ENCODE measurements at regions not wholly inside any gene's neighbourhood (a gene's known extent, or its start where the extent isn't known, plus 50 kb on each side); places are given as distances from the start of the nearest gene placed in this dataset.

DNA sequence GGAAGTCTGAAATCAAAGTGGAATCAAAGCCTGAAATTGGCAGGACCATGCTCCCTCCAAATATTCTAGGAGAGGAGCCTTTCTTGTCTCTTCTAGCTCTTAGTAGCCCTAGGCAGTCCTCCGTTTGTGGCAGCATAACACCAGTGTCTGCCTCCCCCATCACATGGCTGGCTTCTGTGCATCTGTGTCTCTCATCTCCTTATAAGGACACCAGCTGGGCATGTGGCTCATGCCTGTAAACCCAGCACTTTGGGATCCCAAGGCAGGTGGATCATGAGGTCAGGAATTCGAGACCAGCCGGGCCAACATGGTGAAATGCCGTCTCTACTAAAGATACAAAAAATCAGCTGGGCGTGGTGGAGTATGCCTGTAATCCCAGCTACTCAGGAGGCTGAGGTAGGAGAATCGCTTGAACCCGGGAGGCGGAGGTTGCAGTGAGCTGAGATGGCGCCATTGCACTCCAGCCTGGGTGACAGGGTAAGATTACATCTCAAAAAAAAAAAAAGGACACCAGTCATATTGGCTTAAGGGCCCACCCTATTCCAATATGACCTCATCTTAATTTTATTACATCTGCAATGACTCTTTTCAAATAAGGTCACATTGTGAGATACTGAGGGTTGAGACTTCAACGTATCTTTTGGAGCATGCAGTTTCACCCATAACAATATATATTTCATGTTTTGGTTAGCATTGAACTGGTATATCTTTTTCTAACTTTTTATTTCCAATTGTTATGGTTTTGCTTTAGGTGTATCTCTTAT lies 148.0 kb upstream of the TPM1 start:
- TF ChIP-seq, protein P1, sequence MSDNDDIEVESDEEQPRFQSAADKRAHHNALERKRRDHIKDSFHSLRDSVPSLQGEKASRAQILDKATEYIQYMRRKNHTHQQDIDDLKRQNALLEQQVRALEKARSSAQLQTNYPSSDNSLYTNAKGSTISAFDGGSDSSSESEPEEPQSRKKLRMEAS (IDR thresholded peaks at IDR 0.05), result no peak
- no peak for TF ChIP-seq RAD21 (IDR thresholded peaks at IDR 0.05)
- TF ChIP-seq, protein P2, sequence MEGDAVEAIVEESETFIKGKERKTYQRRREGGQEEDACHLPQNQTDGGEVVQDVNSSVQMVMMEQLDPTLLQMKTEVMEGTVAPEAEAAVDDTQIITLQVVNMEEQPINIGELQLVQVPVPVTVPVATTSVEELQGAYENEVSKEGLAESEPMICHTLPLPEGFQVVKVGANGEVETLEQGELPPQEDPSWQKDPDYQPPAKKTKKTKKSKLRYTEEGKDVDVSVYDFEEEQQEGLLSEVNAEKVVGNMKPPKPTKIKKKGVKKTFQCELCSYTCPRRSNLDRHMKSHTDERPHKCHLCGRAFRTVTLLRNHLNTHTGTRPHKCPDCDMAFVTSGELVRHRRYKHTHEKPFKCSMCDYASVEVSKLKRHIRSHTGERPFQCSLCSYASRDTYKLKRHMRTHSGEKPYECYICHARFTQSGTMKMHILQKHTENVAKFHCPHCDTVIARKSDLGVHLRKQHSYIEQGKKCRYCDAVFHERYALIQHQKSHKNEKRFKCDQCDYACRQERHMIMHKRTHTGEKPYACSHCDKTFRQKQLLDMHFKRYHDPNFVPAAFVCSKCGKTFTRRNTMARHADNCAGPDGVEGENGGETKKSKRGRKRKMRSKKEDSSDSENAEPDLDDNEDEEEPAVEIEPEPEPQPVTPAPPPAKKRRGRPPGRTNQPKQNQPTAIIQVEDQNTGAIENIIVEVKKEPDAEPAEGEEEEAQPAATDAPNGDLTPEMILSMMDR (IDR thresholded peaks at IDR 0.05; ENCODE audit: low read depth, low read length, missing input control), result no peak
- no peak for TF ChIP-seq JUND (IDR thresholded peaks at IDR 0.05)

All from liver (tissue), 3 donors.